Epithelial cell of proximal tubule (primary cell): ENCODE measurements at regions not wholly inside any gene's neighbourhood (a gene's known extent, or its start where the extent isn't known, plus 50 kb on each side); places are given as distances from the start of the nearest gene placed in this dataset.

Source experiments
- DNase-seq: peaks from one replicate; pipeline ENCODE4 v3.0.0-alpha.2; 2011; ENCODE audit warnings: low read depth
- H3K4me3 ChIP-seq: 2 replicates; pipeline ENCODE4 v1.5.1; 2011; ENCODE audit warnings: low read depth, mild to moderate bottlenecking, low read length
- TF ChIP-seq, protein P1 (sequence below): conservative IDR thresholded peaks from 2 replicates; pipeline ENCODE4 v1.5.1; 2012; ENCODE audit warnings: low read depth, mild to moderate bottlenecking, low read length

- no peak overlapping the region for H3K4me3 ChIP-seq
- no peak for DNase-seq
- TF ChIP-seq, protein P1, sequence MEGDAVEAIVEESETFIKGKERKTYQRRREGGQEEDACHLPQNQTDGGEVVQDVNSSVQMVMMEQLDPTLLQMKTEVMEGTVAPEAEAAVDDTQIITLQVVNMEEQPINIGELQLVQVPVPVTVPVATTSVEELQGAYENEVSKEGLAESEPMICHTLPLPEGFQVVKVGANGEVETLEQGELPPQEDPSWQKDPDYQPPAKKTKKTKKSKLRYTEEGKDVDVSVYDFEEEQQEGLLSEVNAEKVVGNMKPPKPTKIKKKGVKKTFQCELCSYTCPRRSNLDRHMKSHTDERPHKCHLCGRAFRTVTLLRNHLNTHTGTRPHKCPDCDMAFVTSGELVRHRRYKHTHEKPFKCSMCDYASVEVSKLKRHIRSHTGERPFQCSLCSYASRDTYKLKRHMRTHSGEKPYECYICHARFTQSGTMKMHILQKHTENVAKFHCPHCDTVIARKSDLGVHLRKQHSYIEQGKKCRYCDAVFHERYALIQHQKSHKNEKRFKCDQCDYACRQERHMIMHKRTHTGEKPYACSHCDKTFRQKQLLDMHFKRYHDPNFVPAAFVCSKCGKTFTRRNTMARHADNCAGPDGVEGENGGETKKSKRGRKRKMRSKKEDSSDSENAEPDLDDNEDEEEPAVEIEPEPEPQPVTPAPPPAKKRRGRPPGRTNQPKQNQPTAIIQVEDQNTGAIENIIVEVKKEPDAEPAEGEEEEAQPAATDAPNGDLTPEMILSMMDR, result no peak
Observed at GRCh38 chr4:137587796-137588195, 55.5 kb upstream of the PCDH18 start.

GRCh38 chr4:137583671-137584070, 51.4 kb upstream of the PCDH18 start:
- no peak overlapping the region for H3K4me3 ChIP-seq
- no peak for DNase-seq
- TF ChIP-seq, protein P1, result no peak
